IMR-90 (cell line): ENCODE measurements at regions not wholly inside any gene's neighbourhood (a gene's known extent, or its start where the extent isn't known, plus 50 kb on each side); places are given as distances from the start of the nearest gene placed in this dataset.

Source experiments
- ATAC-seq: fragments of 200-7000 bp; cut with Tn5 transposase; 2 replicates; pipeline ENCODE4 v1.9.1; 2020; ENCODE audit warnings: low read depth, mild to moderate bottlenecking, moderate library complexity
- BruUV-seq: library from RNA; stranded (reverse); fragments of 400-500 nt; replicated peaks from 2 replicates; lab custom pipeline; 2021; lab: Mats Ljungman, UMichigan
- CTCF ChIA-PET: fragments of 300-600 bp; formaldehyde crosslinking; extraction: SDS; loops from one replicate; lab custom pipeline; 2021; ENCODE audit warnings: antibody characterized with exemption; lab: Yijun Ruan, JAX
- POLR2A ChIA-PET: fragments of 300-600 bp; sonication (Branson Sonifier 250); formaldehyde crosslinking; loops from one replicate; lab custom pipeline; 2022; ENCODE audit warnings: antibody characterized with exemption; ENCODE audit not compliant: unreplicated experiment; lab: Charles Lee
- DNase-seq: peaks from one replicate; pipeline ENCODE4 v3.0.0; 2013
- H2AFZ ChIP-seq: replicated peaks from 2 replicates; pipeline ENCODE3; 2013; ENCODE audit warnings: low read length, mild to moderate bottlenecking; ENCODE audit not compliant: poor library complexity
- H2AK5ac ChIP-seq: 2 replicates; pipeline ENCODE4 v1.6.1; 2013; ENCODE audit warnings: low read depth, low read length, inconsistent platforms
- H2AK9ac ChIP-seq: replicated peaks from 2 replicates; pipeline ENCODE3; 2013; ENCODE audit warnings: mild to moderate bottlenecking, low read depth, low read length, moderate library complexity; ENCODE audit not compliant: poor library complexity
- H2BK120ac ChIP-seq: 2 replicates; pipeline ENCODE4 v1.6.1; 2013; ENCODE audit warnings: low read depth, low read length, inconsistent platforms
- H2BK15ac ChIP-seq: 3 replicates; pipeline ENCODE4 v1.6.1; 2013; ENCODE audit warnings: low read depth, low read length, inconsistent platforms
- H2BK20ac ChIP-seq: 2 replicates; pipeline ENCODE4 v1.6.1; 2013; ENCODE audit warnings: low read depth, mild to moderate bottlenecking, inconsistent platforms, low read length, moderate library complexity
- H2BK5ac ChIP-seq: 2 replicates; pipeline ENCODE4 v1.6.1; 2013; ENCODE audit warnings: mild to moderate bottlenecking, low read depth, low read length, inconsistent platforms; ENCODE audit not compliant: poor library complexity, severe bottlenecking
- H3K14ac ChIP-seq: replicated peaks from 2 replicates; pipeline ENCODE4 v1.6.1; 2013; ENCODE audit warnings: low read depth, low read length, inconsistent platforms
- H3K18ac ChIP-seq: 2 replicates; pipeline ENCODE4 v1.6.1; 2013; ENCODE audit warnings: low read depth, low read length, control low read depth
- H3K23ac ChIP-seq: 2 replicates; pipeline ENCODE4 v1.6.1; 2013; ENCODE audit warnings: low read depth, low read length, inconsistent platforms
- H3K27ac ChIP-seq: 2 replicates; pipeline ENCODE4 v1.5.1; 2013; ENCODE audit warnings: mild to moderate bottlenecking, control low read depth, low read length; ENCODE audit not compliant: insufficient read depth
- H3K27me3 ChIP-seq: 2 replicates; pipeline ENCODE4 v1.6.1; 2013; ENCODE audit warnings: low read length; ENCODE audit not compliant: control insufficient read depth, insufficient read depth
- H3K36me3 ChIP-seq: 2 replicates; pipeline ENCODE4 v1.6.1; 2013; ENCODE audit warnings: low read length, mixed read lengths; ENCODE audit not compliant: control insufficient read depth, insufficient read depth
- H3K4ac ChIP-seq: 2 replicates; pipeline ENCODE4 v1.6.1; 2013; ENCODE audit warnings: low read depth, low read length, inconsistent platforms
- H3K4me1 ChIP-seq: 2 replicates; pipeline ENCODE4 v1.6.1; 2013; ENCODE audit warnings: low read length, mixed read lengths; ENCODE audit not compliant: control insufficient read depth, insufficient read depth
- H3K4me2 ChIP-seq: 2 replicates; pipeline ENCODE4 v1.6.1; 2013; ENCODE audit warnings: low read depth, mild to moderate bottlenecking, control low read depth, low read length, moderate library complexity
- H3K4me3 ChIP-seq: 2 replicates; pipeline ENCODE4 v1.5.1; 2013; ENCODE audit warnings: low read depth, mild to moderate bottlenecking, control low read depth, low read length, moderate library complexity; ENCODE audit not compliant: insufficient read depth
- H3K56ac ChIP-seq: 2 replicates; pipeline ENCODE4 v1.6.1; 2013; ENCODE audit warnings: low read length, inconsistent platforms; ENCODE audit not compliant: insufficient read depth; ENCODE audit errors: extremely low read depth
- H3K79me1 ChIP-seq, 2 experiments: 2 replicates each; pipeline ENCODE4 v1.6.1; 2013; ENCODE audit warnings: low read length in 2 of 2, inconsistent platforms in 1 of 2, low read depth in 1 of 2
- H3K9ac ChIP-seq: 2 replicates; pipeline ENCODE4 v1.6.1; 2013; ENCODE audit warnings: low read depth, low read length, control low read depth
- H3K9me1 ChIP-seq: 2 replicates; pipeline ENCODE4 v1.6.1; 2013; ENCODE audit warnings: low read length, inconsistent platforms; ENCODE audit not compliant: insufficient read depth
- H3K9me3 ChIP-seq: 2 replicates; pipeline ENCODE4 v1.6.1; 2013; ENCODE audit warnings: low read length; ENCODE audit not compliant: control insufficient read depth, insufficient read depth
- H4K20me1 ChIP-seq: 2 replicates; pipeline ENCODE4 v1.6.1; 2013; ENCODE audit warnings: low read length, inconsistent platforms; ENCODE audit not compliant: insufficient read depth
- H4K5ac ChIP-seq: 2 replicates; pipeline ENCODE4 v1.6.1; 2013; ENCODE audit warnings: mild to moderate bottlenecking, low read depth, low read length, control low read depth
- H4K8ac ChIP-seq, 2 experiments: 2 replicates each; pipeline ENCODE4 v1.6.1; 2013; ENCODE audit warnings: low read depth in 2 of 2, low read length in 2 of 2, control low read depth in 1 of 2, inconsistent platforms in 1 of 2
- H4K91ac ChIP-seq: 2 replicates; pipeline ENCODE4 v1.6.1; 2013; ENCODE audit warnings: low read depth, low read length, inconsistent platforms; ENCODE audit not compliant: insufficient read depth
- BHLHE40 ChIP-seq: fragments of 150-350 bp; IDR thresholded peaks from 2 replicates; pipeline ENCODE4 v1.6.1; 2016; ENCODE audit warnings: mild to moderate bottlenecking, low read depth, low read length
- CEBPB ChIP-seq: IDR thresholded peaks from 2 replicates; pipeline ENCODE4 v1.6.1; 2012; ENCODE audit warnings: low read depth, low read length, improper control_type of control experiment
- CHD1 ChIP-seq: IDR thresholded peaks from 2 replicates; pipeline ENCODE4 v1.6.1; 2012; ENCODE audit warnings: low read depth, low read length, improper control_type of control experiment
- CTCF ChIP-seq: conservative IDR thresholded peaks from 2 replicates; pipeline ENCODE4 v1.5.1; 2012; ENCODE audit warnings: mild to moderate bottlenecking, low read depth, low read length, improper control_type of control experiment
- ELK1 ChIP-seq: fragments of 150-350 bp; IDR thresholded peaks from 2 replicates; pipeline ENCODE4 v1.6.1; 2016; ENCODE audit warnings: low read depth, mild to moderate bottlenecking, low read length, moderate library complexity, borderline replicate concordance
- FOS ChIP-seq: fragments of 150-350 bp; IDR thresholded peaks from 2 replicates; pipeline ENCODE4 v1.6.1; 2016; ENCODE audit warnings: low read depth, low read length
- MAFK ChIP-seq: IDR thresholded peaks from 2 replicates; pipeline ENCODE4 v1.6.1; 2012; ENCODE audit warnings: low read depth, low read length, improper control_type of control experiment
- MAZ ChIP-seq: IDR thresholded peaks from 2 replicates; pipeline ENCODE4 v1.6.1; 2012; ENCODE audit warnings: low read depth, mild to moderate bottlenecking, low read length, improper control_type of control experiment, moderate library complexity, borderline replicate concordance
- MXI1 ChIP-seq: IDR thresholded peaks from 2 replicates; pipeline ENCODE4 v1.6.1; 2012; ENCODE audit warnings: low read depth, mild to moderate bottlenecking, low read length, moderate library complexity, borderline replicate concordance
- NFE2L2 ChIP-seq: fragments of 150-350 bp; IDR thresholded peaks from 2 replicates; pipeline ENCODE4 v1.6.1; 2016; ENCODE audit warnings: low read depth, mild to moderate bottlenecking, low read length
- POLR2A ChIP-seq: IDR thresholded peaks from 2 replicates; pipeline ENCODE4 v1.6.1; 2012; ENCODE audit warnings: mild to moderate bottlenecking, low read depth, low read length
- RAD21 ChIP-seq: IDR thresholded peaks from 2 replicates; pipeline ENCODE4 v1.6.1; 2012; ENCODE audit warnings: low read length, improper control_type of control experiment
- RCOR1 ChIP-seq: IDR thresholded peaks from 2 replicates; pipeline ENCODE4 v1.6.1; 2012; ENCODE audit warnings: mild to moderate bottlenecking, low read length, improper control_type of control experiment; ENCODE audit not compliant: insufficient replicate concordance
- RFX5 ChIP-seq: IDR thresholded peaks from 2 replicates; pipeline ENCODE4 v1.8.0; 2012; ENCODE audit warnings: low read depth, mild to moderate bottlenecking, low read length, moderate library complexity
- SMC3 ChIP-seq: fragments of 150-350 bp; IDR thresholded peaks from 2 replicates; pipeline ENCODE4 v1.6.1; 2016; ENCODE audit warnings: low read depth, mild to moderate bottlenecking, antibody characterized with exemption, low read length, moderate library complexity
- USF2 ChIP-seq: fragments of 150-350 bp; IDR thresholded peaks from 2 replicates; pipeline ENCODE4 v1.6.1; 2017; ENCODE audit warnings: mild to moderate bottlenecking, antibody characterized with exemption, low read length, low read depth
- WGBS, 2 experiments: methylation state at CpG; one replicate each; pipeline versions ENCODE4 v1.1.5 to v1.1.7; 2013; ENCODE audit warnings: missing lambda C conversion rate in 2 of 2; ENCODE audit not compliant: insufficient read length in 1 of 2; ENCODE audit errors: extremely low coverage in 2 of 2; 5-methylcytosine and 5-hydroxymethylcytosine counted together
- dilution Hi-C: fragments of 300-500 bp; cut with HindIII; formaldehyde crosslinking; loops from one replicate; pipeline ENCODE4 v1.14.3; 2018; ENCODE audit warnings: low sequenced_read_pairs; ENCODE audit not compliant: unreplicated experiment
- in situ Hi-C: fragments of 300-500 bp; cut with MboI; formaldehyde crosslinking; loops from 3 replicates; pipeline ENCODE4 v1.14.3; 2019; ENCODE audit warnings: low sequenced_read_pairs, inconsistent platforms, mixed read lengths
- intact Hi-C: fragments of 100-400 bp; cut with micrococcal nuclease; formaldehyde crosslinking; loops from 2 replicates; pipeline ENCODE4 v1.10.0; 2022

- BruUV-seq: no TSS peak
- Histone ChIP-seq H2AK9ac (no peak overlapping the region), H4K5ac (no peak overlapping the region), H3K27ac (no peak overlapping the region), H4K8ac (no peak overlapping the region), H3K4ac (no peak overlapping the region), H3K9me3 (no peaks in the 10 kb centered on the region), H3K4me3 (no peak overlapping the region), H3K56ac (no peak overlapping the region), H3K79me1 (no peaks in the 10 kb centered on the region), H2BK5ac (no peak overlapping the region), H2BK15ac (no peak overlapping the region), H2BK20ac (no peak overlapping the region), H2AK5ac (no peak overlapping the region), H2BK120ac (no peak overlapping the region), H3K27me3 (no peaks in the 10 kb centered on the region), H2AFZ (no peak overlapping the region), H3K9ac (no peak overlapping the region), H4K20me1 (no peaks in the 10 kb centered on the region), H3K23ac (no peak overlapping the region), H3K4me1 (no peaks in the 10 kb centered on the region), H3K9me1 (no peaks in the 10 kb centered on the region), H4K91ac (no peak overlapping the region), H3K36me3 (no peaks in the 10 kb centered on the region), H3K4me2 (no peak overlapping the region), H3K14ac (no peak overlapping the region), H3K18ac (no peak overlapping the region)
- dilution Hi-C loops: no loop called here
- in situ Hi-C loops: no loop called here
- intact Hi-C loops: no loop called here
- no peak for ATAC-seq
- no peak for DNase-seq
- no CpG with 5 or more reads among the region's 5 CpGs for WGBS, 2 experiments
- ChIA-PET POLR2A (no interaction called here), CTCF (no interaction called here)
- no peak for TF ChIP-seq CTCF
- no peak for TF ChIP-seq NFE2L2
- TF ChIP-seq USF2: no peak
- TF ChIP-seq CEBPB: no peak
- TF ChIP-seq MAZ: no peak
- no peak for TF ChIP-seq RCOR1
- TF ChIP-seq RFX5: no peak
- no peak for TF ChIP-seq RAD21
- no peak for TF ChIP-seq MXI1
- no peak for TF ChIP-seq FOS
- no peak for TF ChIP-seq CHD1
- no peak for TF ChIP-seq MAFK
- no peak for TF ChIP-seq SMC3
- TF ChIP-seq ELK1: no peak
- no peak for TF ChIP-seq BHLHE40
- TF ChIP-seq POLR2A: no peak
Observed at GRCh38 chr5:164617290-164617689, 1111.9 kb downstream of the MAT2B start.
